ENCODE measurements at regions not wholly inside any gene's neighbourhood (a gene's known extent, or its start where the extent isn't known, plus 50 kb on each side); places are given as distances from the start of the nearest gene placed in this dataset.

GRCh38 chr6:88263591-88263990 is 97.4 kb upstream of the CNR1 start:
- DNase-seq: no peak
- TF ChIP-seq POLR2A (IDR thresholded peaks at IDR 0.05): no peak
- no peak for TF ChIP-seq CTCF (IDR thresholded peaks at IDR 0.05)
- intact Hi-C loops (cut with DNase I): no loop called here
- H3K27ac ChIP-seq: no peak overlapping the region
- WGBS, 2 donors: 34 to 44% methylated on average over 3 of the region's 3 CpGs
- H3K9me3 ChIP-seq: no peaks in the 10 kb centered on the region
- no peaks in the 10 kb centered on the region for H3K36me3 ChIP-seq
- no peaks in the 10 kb centered on the region for H3K27me3 ChIP-seq
- no peak overlapping the region for H3K4me3 ChIP-seq
- no peaks in the 10 kb centered on the region for H3K4me1 ChIP-seq

GRCh38 chr6:88262332-88262731 is 96.2 kb upstream of the CNR1 start:
- WGBS, 2 donors: 54 to 56% methylated on average over 6 of the region's 6 CpGs
- Histone ChIP-seq H3K27me3 (no peaks in the 10 kb centered on the region), H3K4me1 (no peaks in the 10 kb centered on the region), H3K27ac (no peak overlapping the region), H3K4me3 (no peak overlapping the region), H3K9me3 (no peaks in the 10 kb centered on the region), H3K36me3 (no peaks in the 10 kb centered on the region)
- no peak for DNase-seq
- intact Hi-C loops (cut with DNase I): no loop called here
- TF ChIP-seq POLR2A (IDR thresholded peaks at IDR 0.05) (no peak), CTCF (IDR thresholded peaks at IDR 0.05) (no peak)

- Histone ChIP-seq H3K4me1 (no peaks in the 10 kb centered on the region), H3K27me3 (no peaks in the 10 kb centered on the region), H3K27ac (no peak overlapping the region), H3K9me3 (no peaks in the 10 kb centered on the region), H3K4me3 (no peak overlapping the region), H3K36me3 (no peaks in the 10 kb centered on the region)
- no peak for DNase-seq
- intact Hi-C loops (cut with DNase I): no loop called here
- 72 to 75% methylated on average over 7 of the region's 7 CpGs for WGBS, 2 donors
- TF ChIP-seq POLR2A (IDR thresholded peaks at IDR 0.05): no peak
- no peak for TF ChIP-seq CTCF (IDR thresholded peaks at IDR 0.05)
Measured at GRCh38 chr6:88251301-88251700, 85.2 kb upstream of the CNR1 start.

GRCh38 chr6:88248709-88249321 is 82.7 kb upstream of the CNR1 start:
- no peak overlapping the region for H3K27ac ChIP-seq
- WGBS, 2 donors: 75 to 77% methylated on average over 4 of the region's 4 CpGs
- no peak for DNase-seq
- H3K27me3 ChIP-seq: no peaks in the 10 kb centered on the region
- H3K36me3 ChIP-seq: no peaks in the 10 kb centered on the region
- H3K4me3 ChIP-seq: no peak overlapping the region
- H3K4me1 ChIP-seq: no peaks in the 10 kb centered on the region
- H3K9me3 ChIP-seq: no peaks in the 10 kb centered on the region
- intact Hi-C loops (cut with DNase I): no loop called here
- TF ChIP-seq POLR2A (IDR thresholded peaks at IDR 0.05) (no peak), CTCF (IDR thresholded peaks at IDR 0.05) (no peak)

GRCh38 chr6:88246654-88247053 is 80.5 kb upstream of the CNR1 start:
- TF ChIP-seq CTCF (IDR thresholded peaks at IDR 0.05): no peak
- TF ChIP-seq POLR2A (IDR thresholded peaks at IDR 0.05): no peak
- 43 to 63% methylated on average over 2 of the region's 2 CpGs for WGBS, 2 donors
- H3K9me3 ChIP-seq: peaks cover 0 to 3% (median 0%) of the 10 kb centered on the region in 3 donors
- no peaks in the 10 kb centered on the region for H3K36me3 ChIP-seq
- no peak overlapping the region for H3K27ac ChIP-seq
- H3K4me3 ChIP-seq: no peak overlapping the region
- H3K4me1 ChIP-seq: no peaks in the 10 kb centered on the region
- DNase-seq: no peak
- no peaks in the 10 kb centered on the region for H3K27me3 ChIP-seq
- intact Hi-C loops (cut with DNase I): no loop called here
